ENCODE measurements at regions not wholly inside any gene's neighbourhood (a gene's known extent, or its start where the extent isn't known, plus 50 kb on each side); places are given as distances from the start of the nearest gene placed in this dataset.

DNA sequence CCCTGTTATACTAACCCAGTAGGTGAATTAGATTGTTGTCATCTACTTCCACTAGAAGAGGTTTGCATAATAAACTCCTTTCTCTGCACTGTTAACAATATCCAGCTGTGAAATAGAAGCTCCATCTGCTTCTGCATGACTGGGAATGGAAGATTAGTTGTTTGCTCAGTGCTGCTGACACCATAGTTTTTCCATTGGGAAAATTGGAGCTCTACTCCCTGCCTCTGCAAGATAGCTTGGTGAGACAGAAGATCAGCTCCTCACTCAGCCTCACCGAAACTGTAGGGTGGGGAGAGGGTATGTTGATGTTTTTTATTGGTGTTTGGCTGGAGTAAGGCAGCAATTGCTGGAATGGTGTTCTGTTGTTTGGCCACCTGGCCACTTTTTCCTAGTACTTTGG, 331.6 kb upstream of the ADAMTS5 start:
- no peak for TF ChIP-seq MAZ (CRISPR knock-in tag; conservative IDR thresholded peaks at IDR 0.05 in 1 of 2, IDR thresholded peaks at IDR 0.05 in 1 of 2)
- TF ChIP-seq, protein P1, sequence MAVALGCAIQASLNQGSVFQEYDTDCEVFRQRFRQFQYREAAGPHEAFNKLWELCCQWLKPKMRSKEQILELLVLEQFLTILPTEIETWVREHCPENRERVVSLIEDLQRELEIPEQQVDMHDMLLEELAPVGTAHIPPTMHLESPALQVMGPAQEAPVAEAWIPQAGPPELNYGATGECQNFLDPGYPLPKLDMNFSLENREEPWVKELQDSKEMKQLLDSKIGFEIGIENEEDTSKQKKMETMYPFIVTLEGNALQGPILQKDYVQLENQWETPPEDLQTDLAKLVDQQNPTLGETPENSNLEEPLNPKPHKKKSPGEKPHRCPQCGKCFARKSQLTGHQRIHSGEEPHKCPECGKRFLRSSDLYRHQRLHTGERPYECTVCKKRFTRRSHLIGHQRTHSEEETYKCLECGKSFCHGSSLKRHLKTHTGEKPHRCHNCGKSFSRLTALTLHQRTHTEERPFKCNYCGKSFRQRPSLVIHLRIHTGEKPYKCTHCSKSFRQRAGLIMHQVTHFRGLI (CRISPR knock-in tag; IDR thresholded peaks at IDR 0.05), result no peak
- TF ChIP-seq FOS (IDR thresholded peaks at IDR 0.05; ENCODE audit: extremely low read depth, insufficient read length), result no peak
- no peak for TF ChIP-seq RBM39 (optimal IDR thresholded peaks at IDR 0.05; ENCODE audit: low read depth, low read length)
- TF ChIP-seq BRCA1 (IDR thresholded peaks at IDR 0.05), result no peak
- no peak for TF ChIP-seq BRCA1 (CRISPR knock-in tag; IDR thresholded peaks at IDR 0.05)
- no peak for TF ChIP-seq MEIS2 (IDR thresholded peaks at IDR 0.05; ENCODE audit: partially characterized antibody)
- no peak for TF ChIP-seq KHSRP (IDR thresholded peaks at IDR 0.05)
- TF ChIP-seq CTCF (IDR thresholded peaks at IDR 0.05 in 2 of 3, conservative IDR thresholded peaks at IDR 0.05 in 1 of 3; ENCODE audit: insufficient read depth in 2 of 3, low read depth in 1 of 3, low read length in 3 of 3), result no peak
- TF ChIP-seq PHF20 (IDR thresholded peaks at IDR 0.05; ENCODE audit: partially characterized antibody), result no peak
- no peak for TF ChIP-seq ZFPM2 (CRISPR knock-in tag; IDR thresholded peaks at IDR 0.05)
- TF ChIP-seq TAL1 (IDR thresholded peaks at IDR 0.05), result no peak
- no peak for TF ChIP-seq ZNF592 (IDR thresholded peaks at IDR 0.05)
